CD4-positive, alpha-beta T cell (primary cell): ENCODE measurements at regions not wholly inside any gene's neighbourhood (a gene's known extent, or its start where the extent isn't known, plus 50 kb on each side); places are given as distances from the start of the nearest gene placed in this dataset.

Experiments used
- ATAC-seq: fragments of 200-7000 bp; cut with Tn5 transposase; one replicate; pipeline ENCODE4 v1.10.0; 2022; ENCODE audit warnings: mild to moderate bottlenecking; ENCODE audit not compliant: poor library complexity
- CTCF ChIA-PET: fragments of 350-600 bp; sonication (Branson Sonifier 250); formaldehyde crosslinking; loops from one replicate; lab custom pipeline; 2021; ENCODE audit warnings: antibody characterized with exemption, inconsistent platforms; lab: Charles Lee
- POLR2A ChIA-PET: fragments of 350-600 bp; sonication (Branson Sonifier 250); formaldehyde crosslinking; loops from one replicate; lab custom pipeline; 2021; ENCODE audit warnings: antibody characterized with exemption, inconsistent platforms; lab: Charles Lee
- DNase-seq, 14 experiments: peaks; one replicate each; pipeline ENCODE4 v3.0.0-alpha.2; 2013 to 2020; ENCODE audit warnings: mixed read lengths in 2 of 14
- H3K27ac ChIP-seq, 2 donors: one replicate each; pipeline versions ENCODE4 v1.5.1 to v1.7.0; 2013; ENCODE audit warnings: low read length in 2 of 2, low read depth in 1 of 2, mild to moderate bottlenecking in 1 of 2
- H3K27me3 ChIP-seq, 2 experiments: 1 replicate in 1 of 2; 2 replicates in 1 of 2; pipeline versions ENCODE4 v1.6.1 to v1.7.0; 2013; ENCODE audit warnings: low read length in 2 of 2, control low read depth in 1 of 2, mild to moderate bottlenecking in 1 of 2, moderate library complexity in 1 of 2; ENCODE audit not compliant: insufficient read depth in 2 of 2, control insufficient read depth in 1 of 2
- H3K36me3 ChIP-seq: one replicate; pipeline ENCODE4 v1.6.1; 2013; ENCODE audit warnings: low read length, control low read depth; ENCODE audit not compliant: insufficient read depth
- H3K4me1 ChIP-seq: one replicate; pipeline ENCODE4 v1.6.1; 2013; ENCODE audit warnings: low read length, control low read depth; ENCODE audit not compliant: insufficient read depth
- H3K4me3 ChIP-seq: one replicate; pipeline ENCODE4 v1.5.1; 2013; ENCODE audit warnings: mild to moderate bottlenecking, low read length, moderate library complexity
- H3K9me3 ChIP-seq, 2 experiments: 1 replicate in 1 of 2; 2 replicates in 1 of 2; pipeline versions ENCODE4 v1.6.1 to v1.7.0; 2013; ENCODE audit warnings: low read length in 2 of 2, mild to moderate bottlenecking in 2 of 2, control low read depth in 1 of 2, moderate library complexity in 1 of 2; ENCODE audit not compliant: control insufficient read depth in 1 of 2, insufficient read depth in 1 of 2
- H3K27ac Mint-ChIP-seq: one replicate; pipeline ENCODE4 v1.8.0; 2020; ENCODE audit warnings: mixed read lengths
- H3K27me3 Mint-ChIP-seq: one replicate; pipeline ENCODE4 v1.8.0; 2021; ENCODE audit warnings: mixed read lengths
- H3K36me3 Mint-ChIP-seq: one replicate; pipeline ENCODE4 v1.8.0; 2021; ENCODE audit warnings: low read depth, mixed read lengths
- H3K4me1 Mint-ChIP-seq: one replicate; pipeline ENCODE4 v1.8.0; 2021; ENCODE audit warnings: low read depth, mixed read lengths
- H3K4me3 Mint-ChIP-seq: one replicate; pipeline ENCODE4 v1.8.0; 2020; ENCODE audit warnings: mild to moderate bottlenecking, mixed read lengths
- H3K9me3 Mint-ChIP-seq: one replicate; pipeline ENCODE4 v1.8.0; 2020; ENCODE audit warnings: mixed read lengths
- CTCF ChIP-seq: fragments of 200-600 bp; IDR thresholded peaks from one replicate; pipeline ENCODE4 v1.8.0; 2022; ENCODE audit warnings: antibody characterized with exemption, mild to moderate bottlenecking
- intact Hi-C, 2 experiments: fragments of 100-400 bp; cut with DNase I in 1 of 2; cut with micrococcal nuclease in 1 of 2; formaldehyde crosslinking; loops; one replicate each; pipeline versions ENCODE4 v1.15.1 to v1.9.0; 2023 to 2025; cut with DNase I, micrococcal nuclease

DNA sequence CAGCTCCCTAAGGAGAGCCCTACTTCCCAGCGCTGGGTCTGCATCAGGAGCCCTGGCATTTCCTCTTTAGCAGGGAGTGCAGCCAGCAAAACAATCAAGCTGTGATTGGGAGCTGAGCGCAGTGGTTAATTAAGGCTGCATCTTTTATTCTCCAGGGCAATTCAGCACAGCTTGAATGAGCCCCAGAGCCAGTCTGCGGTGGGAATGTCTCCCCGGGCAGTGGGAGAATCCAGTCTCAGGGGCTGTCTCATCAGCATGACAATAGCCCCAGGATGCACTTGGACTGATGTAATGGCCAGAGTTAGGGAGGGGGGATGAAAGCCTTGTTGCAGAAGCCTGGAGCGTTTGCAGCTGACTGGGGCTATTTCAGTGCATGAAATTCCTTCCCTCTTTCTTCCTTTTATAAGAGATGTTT, 292.6 kb upstream of the SOX9 start:
- Histone ChIP-seq H3K27me3 (no peaks in the 10 kb centered on the region), H3K9me3 (peaks cover 0 to 4% of the 10 kb centered on the region in 2 experiments), H3K4me1 (no peaks in the 10 kb centered on the region), H3K27ac (no peak overlapping the region), H3K4me3 (no peak overlapping the region), H3K36me3 (no peaks in the 10 kb centered on the region)
- H3K27ac Mint-ChIP-seq = no peak overlapping the region
- ChIA-PET POLR2A (no interaction called here), CTCF (no interaction called here)
- no peaks in the 10 kb centered on the region for H3K36me3 Mint-ChIP-seq
- no peak overlapping the region for H3K4me3 Mint-ChIP-seq
- H3K9me3 Mint-ChIP-seq = no peaks in the 10 kb centered on the region
- no peaks in the 10 kb centered on the region for H3K27me3 Mint-ChIP-seq
- ATAC-seq = no peak
- intact Hi-C loops = no loop called here
- no peak for DNase-seq
- no peak for TF ChIP-seq CTCF
- H3K4me1 Mint-ChIP-seq = no peaks in the 10 kb centered on the region

- Mint-ChIP-seq H3K36me3 (no peaks in the 10 kb centered on the region), H3K4me3 (no peak overlapping the region), H3K4me1 (no peaks in the 10 kb centered on the region), H3K9me3 (peaks cover 7% of the 10 kb centered on the region), H3K27me3 (no peaks in the 10 kb centered on the region), H3K27ac (no peak overlapping the region)
- Histone ChIP-seq H3K36me3 (no peaks in the 10 kb centered on the region), H3K4me3 (no peak overlapping the region), H3K4me1 (no peaks in the 10 kb centered on the region), H3K27me3 (no peaks in the 10 kb centered on the region), H3K9me3 (peaks cover 3 to 4% of the 10 kb centered on the region in 2 experiments), H3K27ac (no peak overlapping the region)
- POLR2A ChIA-PET = no interaction called here
- CTCF ChIA-PET = no interaction called here
- ATAC-seq (no peak), DNase-seq (no peak)
- no peak for TF ChIP-seq CTCF
- intact Hi-C loops = no loop called here
Observed at GRCh38 chr17:71830866-71831265, 290.0 kb upstream of the SOX9 start.

DNA sequence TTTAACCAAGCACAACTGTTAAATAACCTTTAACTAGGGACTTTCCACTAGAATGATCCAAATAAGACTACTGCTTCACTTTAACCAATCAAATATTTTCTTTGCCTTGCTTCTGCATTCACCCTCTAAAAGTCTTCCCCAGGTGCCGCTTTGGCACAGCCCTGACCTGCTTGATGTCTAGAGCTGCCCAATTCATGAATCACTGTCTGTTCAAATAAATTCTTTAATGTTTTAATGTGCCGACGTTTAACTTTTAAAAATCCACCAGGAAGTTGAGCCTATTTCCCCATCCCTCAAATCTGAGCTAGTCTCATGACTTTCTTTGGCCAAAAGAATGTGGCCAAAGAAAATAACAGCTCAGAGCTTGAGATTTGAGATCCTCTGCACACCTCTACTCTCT, 277.8 kb upstream of the SOX9 start:
- CTCF ChIA-PET = no interaction called here
- POLR2A ChIA-PET = no interaction called here
- H3K27me3 Mint-ChIP-seq = no peaks in the 10 kb centered on the region

More for the DNA sequence above, 277.8 kb upstream of the SOX9 start:
- no peaks in the 10 kb centered on the region for H3K27me3 ChIP-seq
- Mint-ChIP-seq H3K9me3 (peaks cover 13% of the 10 kb centered on the region), H3K4me3 (no peak overlapping the region), H3K36me3 (no peaks in the 10 kb centered on the region), H3K4me1 (no peaks in the 10 kb centered on the region), H3K27ac (no peak overlapping the region)
- TF ChIP-seq CTCF = no peak
- H3K4me3 ChIP-seq = no peak overlapping the region
- no peak overlapping the region for H3K27ac ChIP-seq
- DNase-seq (no peak), ATAC-seq (no peak)
- H3K36me3 ChIP-seq = no peaks in the 10 kb centered on the region
- no peaks in the 10 kb centered on the region for H3K4me1 ChIP-seq
- intact Hi-C loops = no loop called here
- peaks cover 10% of the 10 kb centered on the region in 2 experiments for H3K9me3 ChIP-seq
